HG02852 (cell line): ENCODE measurements at regions not wholly inside any gene's neighbourhood (a gene's known extent, or its start where the extent isn't known, plus 50 kb on each side); places are given as distances from the start of the nearest gene placed in this dataset.

Experiments
- ATAC-seq: cut with Tn5 transposase; IDR thresholded peaks from one replicate; pipeline ENCODE4 v1.9.1; 2021; ENCODE audit warnings: mild to moderate bottlenecking, moderate library complexity; ENCODE audit not compliant: unreplicated experiment

GRCh38 chr2:128399690-128400291 lies 81.1 kb upstream of the HS6ST1 start:
- no peak for ATAC-seq

- ATAC-seq = no peak
These were observed 83.0 kb upstream of the HS6ST1 start for GRCh38 chr2:128401680-128402079.

- no peak for ATAC-seq
These were observed 84.4 kb upstream of the HS6ST1 start for GRCh38 chr2:128402911-128403670.

GRCh38 chr2:128403814-128404708 lies 85.4 kb upstream of the HS6ST1 start:
- no peak for ATAC-seq

GRCh38 chr2:128404709-128405466 lies 86.2 kb upstream of the HS6ST1 start:
- no peak for ATAC-seq

GRCh38 chr2:128405467-128405900 lies 86.8 kb upstream of the HS6ST1 start:
- no peak for ATAC-seq

- ATAC-seq = no peak
These were observed 87.4 kb upstream of the HS6ST1 start for GRCh38 chr2:128405981-128406613.

GRCh38 chr2:128406736-128407554 lies 88.3 kb upstream of the HS6ST1 start:
- ATAC-seq = no peak

GRCh38 chr2:128408349-128409305 lies 90.0 kb upstream of the HS6ST1 start:
- no peak for ATAC-seq

GRCh38 chr2:128409326-128410034 lies 90.8 kb upstream of the HS6ST1 start:
- ATAC-seq = no peak

GRCh38 chr2:128410035-128410757 lies 91.5 kb upstream of the HS6ST1 start:
- ATAC-seq = no peak

- no peak for ATAC-seq
These were observed 92.1 kb upstream of the HS6ST1 start for GRCh38 chr2:128410758-128411215.

- no peak for ATAC-seq
These were observed 92.8 kb upstream of the HS6ST1 start for GRCh38 chr2:128411431-128411830.

- no peak for ATAC-seq
These were observed 93.7 kb upstream of the HS6ST1 start for GRCh38 chr2:128412181-128412871.

GRCh38 chr2:128413014-128413717 lies 94.5 kb upstream of the HS6ST1 start:
- no peak for ATAC-seq
